HL-60 (cell line): ENCODE measurements at regions not wholly inside any gene's neighbourhood (a gene's known extent, or its start where the extent isn't known, plus 50 kb on each side); places are given as distances from the start of the nearest gene placed in this dataset.

Source experiments
- DNase-seq, 2 experiments: peaks; one replicate each; pipeline ENCODE4 v3.0.0-alpha.2; 2010 to 2020; ENCODE audit warnings: low read depth in 1 of 2, low spot score in 1 of 2
- H3K27ac ChIP-seq: fragments of 250-450 bp; sonication (Bioruptor Pico); replicated peaks from 2 replicates; pipeline ENCODE4 v1.5.1; 2020; ENCODE audit warnings: mild to moderate bottlenecking, moderate library complexity
- H3K27me3 ChIP-seq: fragments of 250-450 bp; sonication (Bioruptor Pico); 2 replicates; pipeline ENCODE4 v1.5.1; 2021; ENCODE audit warnings: mild to moderate bottlenecking, moderate library complexity; ENCODE audit not compliant: insufficient read depth, poor library complexity, severe bottlenecking
- H3K4me3 ChIP-seq: replicated peaks from 2 replicates; pipeline ENCODE4 v1.5.1; 2011; ENCODE audit warnings: mild to moderate bottlenecking, control low read depth, low read length; ENCODE audit not compliant: insufficient read depth
- CTCF ChIP-seq: IDR thresholded peaks from one replicate; pipeline ENCODE4 v1.5.1; 2011; ENCODE audit warnings: low read length, control low read depth, inconsistent platforms; ENCODE audit not compliant: insufficient read depth
- GABPA ChIP-seq: IDR thresholded peaks from 2 replicates; pipeline ENCODE4 v1.6.1; 2012; ENCODE audit warnings: low read depth
- POLR2AphosphoS5 ChIP-seq: IDR thresholded peaks from 2 replicates; pipeline ENCODE4 v1.6.1; 2012; ENCODE audit warnings: low read depth
- REST ChIP-seq: IDR thresholded peaks from 2 replicates; pipeline ENCODE4 v1.6.1; 2012; ENCODE audit warnings: low read depth; ENCODE audit not compliant: insufficient replicate concordance
- SPI1 ChIP-seq: IDR thresholded peaks from 2 replicates; pipeline ENCODE4 v1.6.1; 2012; ENCODE audit warnings: low read depth, mild to moderate bottlenecking, borderline replicate concordance

GRCh38 chr22:27628891-27629631 lies 172.5 kb downstream of the MN1 start:
- no peak for TF ChIP-seq REST
- TF ChIP-seq POLR2AphosphoS5 = no peak
- no peak for TF ChIP-seq CTCF
- no peak for TF ChIP-seq GABPA
- TF ChIP-seq SPI1 = no peak
- no peak overlapping the region for H3K4me3 ChIP-seq
- no peaks in the 10 kb centered on the region for H3K27me3 ChIP-seq
- no peak for DNase-seq
- H3K27ac ChIP-seq = no peak overlapping the region

- no peaks in the 10 kb centered on the region for H3K27me3 ChIP-seq
- no peak overlapping the region for H3K4me3 ChIP-seq
- H3K27ac ChIP-seq = no peak overlapping the region
- no peak for DNase-seq
- no peak for TF ChIP-seq GABPA
- TF ChIP-seq REST = no peak
- TF ChIP-seq SPI1 = no peak
- TF ChIP-seq POLR2AphosphoS5 = no peak
- TF ChIP-seq CTCF = no peak
Observed at GRCh38 chr22:27629908-27630673, 171.5 kb downstream of the MN1 start.

GRCh38 chr22:27630754-27631153 lies 170.8 kb downstream of the MN1 start:
- TF ChIP-seq REST = no peak
- TF ChIP-seq CTCF = no peak
- TF ChIP-seq SPI1 = no peak
- no peak for TF ChIP-seq GABPA
- no peak for TF ChIP-seq POLR2AphosphoS5
- H3K27ac ChIP-seq = no peak overlapping the region
- no peak for DNase-seq

More at GRCh38 chr22:27630754-27631153, 170.8 kb downstream of the MN1 start:
- H3K27me3 ChIP-seq = no peaks in the 10 kb centered on the region
- H3K4me3 ChIP-seq = no peak overlapping the region
